Ovary (tissue), 7 donors: ENCODE measurements at regions not wholly inside any gene's neighbourhood (a gene's known extent, or its start where the extent isn't known, plus 50 kb on each side); places are given as distances from the start of the nearest gene placed in this dataset.

Experiments used
- DNase-seq, 5 donors: peaks; one replicate each; pipeline ENCODE4 v3.0.0-alpha.2; 2019 to 2020
- H3K27ac ChIP-seq, 2 donors: fragments of 200-600 bp; one replicate each; pipeline versions ENCODE4 v1.5.1 to v1.8.0; 2019 to 2022
- H3K27me3 ChIP-seq: fragments of 200-600 bp; one replicate; pipeline ENCODE4 v1.8.0; 2022
- H3K36me3 ChIP-seq: fragments of 200-600 bp; sonication (generic); one replicate; pipeline ENCODE4 v1.5.1; 2019
- H3K4me1 ChIP-seq: one replicate; pipeline ENCODE4 v1.8.1; 2013; ENCODE audit warnings: mild to moderate bottlenecking, moderate library complexity; ENCODE audit not compliant: insufficient read depth
- H3K4me3 ChIP-seq: fragments of 200-600 bp; sonication (generic); one replicate; pipeline ENCODE4 v1.5.1; 2017
- H3K9me3 ChIP-seq, 2 donors: fragments of 200-600 bp in 1 of 2; sonication (generic) in 1 of 2; one replicate each; pipeline versions ENCODE4 v1.5.1 to v1.8.1; 2013 to 2019; ENCODE audit warnings: mild to moderate bottlenecking in 1 of 2, moderate library complexity in 1 of 2
- CTCF ChIP-seq, 3 donors: fragments of 450-650 bp in 2 of 3; fragments of 200-600 bp in 1 of 3; IDR thresholded peaks; one replicate each; pipeline versions ENCODE4 v1.5.1 to v1.8.0; 2016 to 2022; ENCODE audit warnings: antibody characterized with exemption in 3 of 3, mild to moderate bottlenecking in 1 of 3
- EP300 ChIP-seq: sonication (generic); formaldehyde crosslinking; IDR thresholded peaks from one replicate; pipeline ENCODE4 v1.6.1; 2017; ENCODE audit warnings: antibody characterized with exemption
- POLR2A ChIP-seq: fragments of 450-650 bp; IDR thresholded peaks from one replicate; pipeline ENCODE4 v1.6.1; 2017; ENCODE audit warnings: antibody characterized with exemption, mild to moderate bottlenecking, moderate library complexity
- WGBS, 3 donors: extraction: QIAGEN DNeasy Blood & Tissue Kit in 1 of 3; methylation state at CpG; one replicate each; pipeline versions ENCODE4 v1.1.5 to v1.1.7; 2013 to 2017; 5-methylcytosine and 5-hydroxymethylcytosine counted together
- intact Hi-C, 4 donors: fragments of 100-400 bp; cut with DNase I; formaldehyde crosslinking; loops; one replicate each; pipeline versions ENCODE4 v1.11.0 to v1.15.1; 2022 to 2023
- donor health status: DM: no; HTN: no; CAD: no; lungs with moderate emphysema.
- donor health status: DM: no; HTN: no; CAD: no.
- donor health status: Bipolar disorder and iron deficiency.
- donor health status: DM: no; HTN: no; CAD: no.
- donor health status: DM: yes; HTN: yes; CAD: no.

- Histone ChIP-seq H3K9me3 (no peaks in the 10 kb centered on the region), H3K27me3 (no peaks in the 10 kb centered on the region), H3K4me1 (peaks cover 20% of the 10 kb centered on the region), H3K36me3 (no peaks in the 10 kb centered on the region), H3K4me3 (no peak overlapping the region), H3K27ac (peak overlapping the region; percentile 22 to 38)
- DNase-seq: peak in 1 of 5 donors; percentile 37
- WGBS, 3 donors: 23 to 31% (median 23%) methylated on average over 6 of the region's 6 CpGs
- TF ChIP-seq POLR2A: no peak
- intact Hi-C loops: loop anchor here (5.0 to 10.0 kb wide), 4 partner anchors 94 to 234 kb away; partner anchors contain the start of genes TMPO (in 3 of the 4) and APAF1 (in 1 of the 4)
Observed at GRCh38 chr12:98420461-98420860, 94.9 kb upstream of the TMPO start.

- no peaks in the 10 kb centered on the region for H3K27me3 ChIP-seq
- peaks cover 20% of the 10 kb centered on the region for H3K4me1 ChIP-seq
- TF ChIP-seq EP300: no peak
- no peak for DNase-seq
- H3K27ac ChIP-seq: no peak overlapping the region
- no peak overlapping the region for H3K4me3 ChIP-seq
- no peaks in the 10 kb centered on the region for H3K36me3 ChIP-seq
- no peaks in the 10 kb centered on the region for H3K9me3 ChIP-seq
- WGBS, 3 donors: 75 to 88% (median 80%) methylated on average over 8 of the region's 8 CpGs
- intact Hi-C loops: loop anchor here (5.0 to 10.0 kb wide), 4 partner anchors 93 to 233 kb away; partner anchors contain the start of genes TMPO (in 3 of the 4) and APAF1 (in 1 of the 4)
Observed at GRCh38 chr12:98421316-98421715, 94.1 kb upstream of the TMPO start.

GRCh38 chr12:98422359-98422758 lies 93.0 kb upstream of the TMPO start:
- no peak for DNase-seq
- H3K9me3 ChIP-seq: no peaks in the 10 kb centered on the region
- 58 to 76% (median 62%) methylated on average over 11 of the region's 11 CpGs for WGBS, 3 donors
- no peaks in the 10 kb centered on the region for H3K27me3 ChIP-seq
- intact Hi-C loops: loop anchor here (5.0 to 10.0 kb wide), 4 partner anchors 92 to 232 kb away; partner anchors contain the start of genes TMPO (in 3 of the 4) and APAF1 (in 1 of the 4)
- H3K4me1 ChIP-seq: peaks cover 20% of the 10 kb centered on the region
- H3K36me3 ChIP-seq: no peaks in the 10 kb centered on the region
- TF ChIP-seq EP300 (no peak), POLR2A (no peak), CTCF (IDR thresholded peaks at IDR 0.05) (no peak)
- H3K27ac ChIP-seq: no peak overlapping the region
- H3K4me3 ChIP-seq: no peak overlapping the region

GRCh38 chr12:98422812-98423211 lies 92.6 kb upstream of the TMPO start:
- no peaks in the 10 kb centered on the region for H3K27me3 ChIP-seq
- no peaks in the 10 kb centered on the region for H3K9me3 ChIP-seq
- DNase-seq: no peak
- no peak overlapping the region for H3K27ac ChIP-seq
- no peak overlapping the region for H3K4me3 ChIP-seq
- H3K4me1 ChIP-seq: peaks cover 20% of the 10 kb centered on the region
- no peaks in the 10 kb centered on the region for H3K36me3 ChIP-seq
- 90 to 97% (median 92%) methylated on average over 4 of the region's 4 CpGs for WGBS, 3 donors
- TF ChIP-seq POLR2A: no peak
- no peak for TF ChIP-seq CTCF (IDR thresholded peaks at IDR 0.05)
- no peak for TF ChIP-seq EP300
- intact Hi-C loops: loop anchor here (5.0 to 10.0 kb wide), 4 partner anchors 92 to 232 kb away; partner anchors contain the start of genes TMPO (in 3 of the 4) and APAF1 (in 1 of the 4)

GRCh38 chr12:98423963-98424362 lies 91.4 kb upstream of the TMPO start:
- DNase-seq: no peak
- H3K4me3 ChIP-seq: no peak overlapping the region
- no peaks in the 10 kb centered on the region for H3K36me3 ChIP-seq
- intact Hi-C loops: loop anchor here (5.0 to 10.0 kb wide), 4 partner anchors 91 to 231 kb away; partner anchors contain the start of genes TMPO (in 3 of the 4) and APAF1 (in 1 of the 4)
- WGBS, 3 donors: 58 to 93% (median 65%) methylated on average over 2 of the region's 2 CpGs
- no peaks in the 10 kb centered on the region for H3K9me3 ChIP-seq
- no peaks in the 10 kb centered on the region for H3K27me3 ChIP-seq
- H3K4me1 ChIP-seq: peaks cover 11% of the 10 kb centered on the region
- TF ChIP-seq EP300 (no peak), POLR2A (no peak), CTCF (IDR thresholded peaks at IDR 0.05) (no peak)
- H3K27ac ChIP-seq: no peak overlapping the region
